Activated naive CD8-positive, alpha-beta T cell treated with anti-CD3 and anti-CD28 coated beads, Interleukin-2, amount 10 ng/mL, durations not matched to agents 7 days and 5 days (primary cell): ENCODE measurements at regions not wholly inside any gene's neighbourhood (a gene's known extent, or its start where the extent isn't known, plus 50 kb on each side); places are given as distances from the start of the nearest gene placed in this dataset.
A peak's percentile ranks its signal among the peaks of the same experiment; 100 is the strongest.
"Not testable (repeated sequence)": the region's sequence is repeated elsewhere in the genome, so short reads cannot be mapped to it uniquely, and the experiment has no call there.

ENCODE experiments used
- ATAC-seq: fragments of 150-1000 bp; cut with Tn5 transposase; one replicate; pipeline ENCODE4 v1.10.0; 2021; ENCODE audit warnings: low read depth, moderate library complexity
- POLR2A ChIA-PET: fragments of 350-600 bp; sonication (Branson Sonifier 250); formaldehyde crosslinking; loops from one replicate; lab custom pipeline; 2021; ENCODE audit warnings: antibody characterized with exemption; lab: Charles Lee
- DNase-seq: peaks from one replicate; pipeline ENCODE4 v3.0.0; 2021
- H3K27ac Mint-ChIP-seq: one replicate; pipeline ENCODE4 v1.8.0; 2022; ENCODE audit warnings: mild to moderate bottlenecking, mixed read lengths
- H3K27me3 Mint-ChIP-seq: one replicate; pipeline ENCODE4 v1.8.0; 2022; ENCODE audit warnings: mild to moderate bottlenecking, moderate library complexity, mixed read lengths
- H3K36me3 Mint-ChIP-seq: one replicate; pipeline ENCODE4 v1.8.0; 2021; ENCODE audit warnings: mild to moderate bottlenecking, mixed read lengths
- H3K4me1 Mint-ChIP-seq: one replicate; pipeline ENCODE4 v1.8.0; 2021; ENCODE audit warnings: mixed read lengths
- H3K4me3 Mint-ChIP-seq: one replicate; pipeline ENCODE4 v1.8.0; 2022; ENCODE audit warnings: mild to moderate bottlenecking, moderate library complexity, mixed read lengths
- H3K9me3 Mint-ChIP-seq: one replicate; pipeline ENCODE4 v1.8.0; 2021; ENCODE audit warnings: mixed read lengths

DNA sequence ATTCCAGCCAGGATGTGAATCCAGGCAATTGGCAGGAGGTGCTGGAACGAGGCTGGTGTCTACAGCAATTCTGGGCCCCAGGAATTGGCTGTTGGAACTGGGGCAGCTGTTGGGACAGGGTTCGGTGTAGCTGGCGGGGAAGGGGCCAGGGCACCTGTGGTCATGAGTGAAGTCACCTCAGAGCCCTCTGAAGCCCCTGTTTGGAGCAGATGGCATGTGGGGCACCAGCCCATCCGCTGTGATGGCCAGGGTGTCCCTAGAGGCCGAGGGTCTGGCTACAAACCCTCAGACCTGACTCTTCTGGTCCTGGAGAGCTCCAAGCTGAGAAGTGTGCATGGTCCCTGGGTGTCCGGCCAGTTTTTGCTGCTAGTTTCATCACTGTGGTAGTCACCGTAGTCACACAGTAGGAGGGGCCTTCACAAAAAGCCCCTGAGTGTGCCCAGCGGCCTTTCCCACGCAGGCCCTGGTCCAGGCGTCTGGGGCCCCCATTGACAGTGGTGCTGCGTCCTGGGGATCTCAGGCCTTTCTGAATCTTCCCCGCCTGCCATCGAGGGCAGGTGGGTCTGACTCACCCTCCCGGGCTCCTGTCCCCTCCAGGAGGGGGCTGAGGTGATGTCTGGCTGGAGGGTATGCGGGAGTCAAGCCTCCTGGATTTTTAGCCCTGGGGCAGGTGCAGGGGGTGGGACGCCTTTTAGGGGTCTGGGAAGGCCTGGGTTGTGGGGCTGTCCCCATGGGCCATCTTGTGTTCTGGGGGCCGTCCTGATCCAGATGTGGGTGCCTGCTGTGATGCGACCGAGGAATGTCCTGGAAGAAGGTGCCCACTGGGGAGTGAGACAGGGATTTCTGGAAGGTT, 368.0 kb downstream of the TMEM121 start:
- peaks cover 1% of the 10 kb centered on the region for H3K9me3 Mint-ChIP-seq
- H3K4me1 Mint-ChIP-seq = peaks cover 6% of the 10 kb centered on the region
- H3K4me3 Mint-ChIP-seq = no peak overlapping the region
- no peak for ATAC-seq
- peak; percentile 19 for DNase-seq
- peaks cover 10% of the 10 kb centered on the region for H3K27me3 Mint-ChIP-seq
- no peaks in the 10 kb centered on the region for H3K36me3 Mint-ChIP-seq
- no peak overlapping the region for H3K27ac Mint-ChIP-seq
- POLR2A ChIA-PET = no interaction called here

DNA sequence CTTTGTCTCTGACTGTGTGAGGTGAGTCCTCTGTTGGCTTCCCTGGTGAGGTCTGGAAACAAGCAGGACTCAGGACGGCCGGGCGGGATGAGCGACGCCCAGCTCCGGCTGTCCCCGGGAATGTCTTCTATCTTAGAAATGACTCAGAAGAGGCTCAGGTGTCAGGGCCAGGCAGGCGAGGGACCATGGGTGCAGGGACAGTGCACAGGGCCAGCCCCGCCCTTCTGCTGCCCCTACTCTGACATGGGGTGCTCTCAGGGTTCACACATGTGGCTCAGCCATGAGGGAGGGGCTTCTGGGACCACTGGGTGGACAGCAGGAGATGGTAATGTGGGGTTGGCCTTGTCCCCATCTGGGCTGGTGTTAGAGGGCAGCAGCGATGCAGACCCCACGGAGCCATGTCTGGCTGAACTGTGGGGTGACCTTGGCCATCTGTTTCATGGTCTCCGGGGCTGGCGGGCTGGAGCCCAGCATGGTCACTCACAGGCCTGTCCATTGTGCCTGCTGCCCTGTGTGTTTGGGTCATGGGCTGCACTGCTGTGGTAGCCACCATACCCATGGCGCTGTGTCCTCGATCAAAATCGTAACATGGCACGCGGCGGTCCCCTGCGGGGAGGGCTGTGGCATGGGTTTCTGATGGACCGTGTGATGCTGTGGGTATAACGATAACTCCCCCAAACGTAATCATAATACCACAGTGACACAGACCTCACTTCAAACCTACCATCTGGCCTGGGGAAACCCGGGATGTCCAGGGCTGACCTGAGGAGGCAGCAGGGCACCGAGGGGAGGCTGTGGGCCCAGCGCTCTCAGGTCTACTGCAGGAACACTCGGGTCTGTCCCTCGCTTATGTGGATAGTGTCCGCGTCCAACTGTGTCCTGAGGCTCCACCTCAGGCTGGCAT, 368.8 kb downstream of the TMEM121 start:
- Mint-ChIP-seq H3K9me3 (peaks cover 1% of the 10 kb centered on the region), H3K27ac (no peak overlapping the region), H3K4me1 (peaks cover 6% of the 10 kb centered on the region), H3K4me3 (no peak overlapping the region), H3K36me3 (no peaks in the 10 kb centered on the region), H3K27me3 (peaks cover 11% of the 10 kb centered on the region)
- DNase-seq = peak; percentile 21
- ATAC-seq = no peak
- POLR2A ChIA-PET = no interaction called here

DNA sequence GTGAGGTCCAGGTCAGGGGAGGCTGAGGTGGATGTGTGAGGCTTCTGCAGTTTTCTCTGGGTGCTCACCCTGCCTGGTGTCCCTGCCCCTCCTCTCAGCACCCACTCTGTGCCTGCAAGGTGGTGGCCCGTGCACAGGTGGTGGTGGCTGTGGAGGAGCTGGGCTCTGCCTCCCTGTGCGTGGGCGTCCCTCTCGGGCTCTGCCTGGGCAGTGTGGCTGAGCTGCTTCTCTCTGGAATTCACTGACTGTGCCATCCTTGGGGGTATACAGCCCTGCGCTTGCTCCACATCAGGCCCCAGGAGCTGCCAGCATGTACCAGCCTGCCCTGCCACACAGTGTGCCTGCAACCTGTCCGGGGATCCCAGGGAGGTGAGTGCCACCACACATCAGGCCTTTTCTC, 369.8 kb downstream of the TMEM121 start:
- peaks cover 15% of the 10 kb centered on the region for H3K27me3 Mint-ChIP-seq
- DNase-seq, ATAC-seq, H3K9me3 Mint-ChIP-seq, POLR2A ChIA-PET, H3K36me3 Mint-ChIP-seq, H3K4me1 Mint-ChIP-seq, H3K4me3 Mint-ChIP-seq, H3K27ac Mint-ChIP-seq: not testable (repeated sequence)

DNA sequence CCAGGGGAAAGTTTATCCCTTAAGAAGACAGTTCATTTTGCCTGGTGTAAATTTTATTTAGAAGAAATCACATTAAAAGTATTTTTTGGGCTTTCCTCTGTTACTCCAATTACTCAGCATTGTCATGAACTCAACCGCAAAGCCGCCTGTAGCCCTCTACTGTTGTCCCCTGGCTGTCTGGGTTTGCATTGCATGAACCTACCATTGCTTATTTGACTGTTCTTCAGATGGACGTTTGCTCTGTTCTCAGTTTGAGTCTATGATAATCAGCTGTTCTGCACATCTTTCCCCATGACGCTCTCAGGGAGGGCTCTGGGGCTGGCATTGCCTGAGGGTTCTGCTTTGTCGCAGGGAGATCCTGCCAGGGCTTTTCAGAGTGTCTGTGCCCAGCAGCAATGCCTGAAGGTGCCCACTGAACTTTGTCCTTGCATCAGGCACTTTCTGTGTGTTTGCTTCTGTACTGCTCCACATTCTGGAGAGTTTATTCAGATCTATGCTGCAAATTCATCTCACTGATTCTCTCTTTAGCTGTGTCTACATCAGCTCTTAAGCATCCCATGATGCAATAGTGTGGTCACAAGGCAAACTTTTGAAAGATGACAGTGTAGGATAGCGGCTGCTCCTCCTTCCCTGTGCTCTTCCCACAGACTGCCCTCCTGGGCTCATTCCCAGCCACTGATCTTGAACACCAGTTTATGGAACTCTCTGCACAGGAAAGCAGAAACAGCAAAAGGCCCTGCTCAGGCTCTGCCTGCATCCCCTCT, 370.8 kb downstream of the TMEM121 start:
- H3K4me1 Mint-ChIP-seq, H3K27ac Mint-ChIP-seq, DNase-seq, ATAC-seq, POLR2A ChIA-PET, H3K9me3 Mint-ChIP-seq, H3K4me3 Mint-ChIP-seq, H3K36me3 Mint-ChIP-seq: not testable (repeated sequence)
- H3K27me3 Mint-ChIP-seq = peaks cover 15% of the 10 kb centered on the region

DNA sequence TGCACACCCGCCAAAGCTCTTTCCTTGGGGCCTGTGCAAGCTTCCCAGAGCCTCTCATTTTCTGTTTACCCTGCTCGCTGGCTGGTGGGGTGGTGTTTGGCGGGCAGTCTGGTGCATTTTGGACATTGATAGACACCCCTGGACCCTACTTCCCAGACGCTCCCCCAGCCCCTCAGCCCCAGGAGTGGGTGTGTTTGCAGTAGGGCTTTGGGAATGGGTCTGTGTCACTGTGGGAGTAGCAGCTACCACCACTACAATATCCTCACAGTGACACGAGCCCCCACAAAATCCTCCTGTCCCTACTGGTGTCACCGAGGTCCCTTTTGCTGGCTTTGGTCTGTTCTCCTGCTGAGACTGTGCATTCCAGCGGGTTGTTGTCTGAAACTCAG, 371.3 kb downstream of the TMEM121 start:
- Mint-ChIP-seq H3K27ac (no peak overlapping the region), H3K4me1 (peaks cover 6% of the 10 kb centered on the region), H3K9me3 (peaks cover 1% of the 10 kb centered on the region), H3K27me3 (peaks cover 15% of the 10 kb centered on the region), H3K36me3 (no peaks in the 10 kb centered on the region), H3K4me3 (no peak overlapping the region)
- no peak for ATAC-seq
- no peak for DNase-seq
- POLR2A ChIA-PET = no interaction called here

DNA sequence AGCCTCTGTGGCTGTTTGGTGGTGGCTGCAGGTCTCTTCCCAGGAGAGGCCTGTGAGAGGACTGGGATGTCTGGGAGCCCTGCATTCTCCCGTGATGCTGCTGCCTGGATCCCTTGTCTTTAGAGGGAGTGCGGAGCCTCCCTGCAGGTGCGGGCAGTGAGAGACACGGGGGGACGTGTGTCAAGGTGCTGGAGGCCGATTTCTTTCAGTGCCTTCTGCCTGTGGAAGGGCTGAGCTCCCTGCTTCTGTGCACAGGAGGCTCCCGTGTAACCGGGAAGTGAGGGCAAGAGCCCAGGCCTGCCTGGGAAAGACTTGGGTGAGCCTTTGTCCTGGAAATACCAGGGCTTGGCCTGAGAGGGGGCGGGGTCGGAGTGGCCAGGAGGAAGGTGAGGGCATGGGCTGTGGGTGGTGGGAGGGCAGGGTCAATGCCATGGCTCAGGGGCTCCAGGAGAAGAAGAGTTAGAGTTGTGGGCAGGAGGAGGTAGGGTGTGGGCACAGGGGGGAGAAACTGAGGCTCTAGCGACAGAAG, 372.2 kb downstream of the TMEM121 start:
- peaks cover 15% of the 10 kb centered on the region for H3K27me3 Mint-ChIP-seq
- no peak overlapping the region for H3K27ac Mint-ChIP-seq
- no peak for DNase-seq

DNA sequence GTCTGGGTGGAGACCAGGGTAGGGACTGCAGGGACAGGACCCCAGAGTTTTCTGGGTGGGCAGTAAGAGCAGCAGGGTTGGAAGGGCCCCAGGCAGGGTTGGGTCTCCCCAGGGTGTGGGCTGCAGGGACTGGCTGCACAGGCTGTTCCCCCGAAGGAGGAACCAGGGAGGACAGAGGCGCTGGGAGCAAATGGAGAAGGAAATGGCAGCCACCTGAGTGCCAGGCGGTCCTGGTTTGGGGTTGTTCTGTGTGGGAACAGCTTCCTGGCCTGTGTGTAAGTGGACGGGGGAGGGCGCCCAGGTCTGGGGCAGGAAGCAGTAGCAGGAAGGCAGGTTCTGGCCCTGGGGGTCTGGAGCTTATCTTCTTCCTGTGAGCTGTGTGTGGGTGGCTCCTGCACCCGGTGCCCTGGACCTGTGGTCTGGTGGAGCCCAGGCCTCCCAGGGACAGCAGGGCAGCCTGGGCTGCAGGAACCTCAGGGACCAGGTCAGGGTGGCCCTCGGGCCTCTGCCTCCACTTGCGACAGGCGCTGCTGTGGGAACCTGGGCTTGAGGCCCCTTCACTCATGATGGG, 372.8 kb downstream of the TMEM121 start:
- Mint-ChIP-seq H3K36me3 (no peaks in the 10 kb centered on the region), H3K4me1 (peaks cover 6% of the 10 kb centered on the region), H3K27me3 (peaks cover 15% of the 10 kb centered on the region), H3K9me3 (peaks cover 1% of the 10 kb centered on the region), H3K27ac (no peak overlapping the region), H3K4me3 (no peak overlapping the region)
- no peak for ATAC-seq
- POLR2A ChIA-PET = no interaction called here
- DNase-seq = no peak

More for the DNA sequence above, 372.2 kb downstream of the TMEM121 start:
- H3K36me3 Mint-ChIP-seq = no peaks in the 10 kb centered on the region
- POLR2A ChIA-PET = no interaction called here
- no peak for ATAC-seq
- peaks cover 1% of the 10 kb centered on the region for H3K9me3 Mint-ChIP-seq
- no peak overlapping the region for H3K4me3 Mint-ChIP-seq
- peaks cover 6% of the 10 kb centered on the region for H3K4me1 Mint-ChIP-seq

DNA sequence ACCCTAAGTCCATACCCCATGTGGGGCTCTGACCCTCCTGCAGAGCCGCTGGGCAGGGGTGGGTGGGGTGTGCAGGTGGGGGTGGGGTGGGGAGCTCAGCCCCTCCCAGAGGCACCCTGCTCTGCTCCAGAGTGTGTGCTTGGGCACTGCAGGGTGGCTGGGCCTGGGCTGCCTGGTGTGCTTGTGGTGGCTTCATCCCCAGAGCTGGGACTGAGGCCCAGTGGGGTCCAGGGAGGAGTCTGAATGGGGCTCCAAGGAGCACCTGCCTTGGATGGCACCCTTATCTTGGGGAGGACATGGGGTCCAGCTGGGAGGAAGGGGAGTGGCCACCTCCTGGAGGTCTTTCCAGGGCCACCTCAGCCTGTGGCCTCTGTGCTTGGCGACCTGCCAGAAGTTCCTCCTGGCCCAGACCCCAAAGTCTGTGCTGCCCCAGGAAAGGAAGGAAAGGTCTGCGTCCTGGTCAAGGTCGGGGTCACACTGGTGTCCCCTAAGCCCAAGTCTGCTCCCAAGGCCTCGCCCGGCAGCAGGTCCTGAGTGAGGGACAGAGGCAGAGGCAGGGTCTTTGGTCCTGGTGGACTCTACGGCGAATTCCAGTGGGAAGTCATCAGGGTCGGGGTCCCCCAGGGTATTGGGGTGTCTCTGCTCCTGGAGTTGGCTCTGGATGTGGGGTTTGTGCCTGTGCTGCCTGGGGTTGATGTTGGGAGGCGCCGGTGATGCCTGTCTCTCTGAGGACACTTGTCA, 373.4 kb downstream of the TMEM121 start:
- Mint-ChIP-seq H3K27ac (no peak overlapping the region), H3K36me3 (no peaks in the 10 kb centered on the region), H3K4me1 (peaks cover 6% of the 10 kb centered on the region), H3K4me3 (no peak overlapping the region), H3K9me3 (peaks cover 1% of the 10 kb centered on the region), H3K27me3 (peaks cover 15% of the 10 kb centered on the region)
- no peak for ATAC-seq
- POLR2A ChIA-PET = no interaction called here
- no peak for DNase-seq

DNA sequence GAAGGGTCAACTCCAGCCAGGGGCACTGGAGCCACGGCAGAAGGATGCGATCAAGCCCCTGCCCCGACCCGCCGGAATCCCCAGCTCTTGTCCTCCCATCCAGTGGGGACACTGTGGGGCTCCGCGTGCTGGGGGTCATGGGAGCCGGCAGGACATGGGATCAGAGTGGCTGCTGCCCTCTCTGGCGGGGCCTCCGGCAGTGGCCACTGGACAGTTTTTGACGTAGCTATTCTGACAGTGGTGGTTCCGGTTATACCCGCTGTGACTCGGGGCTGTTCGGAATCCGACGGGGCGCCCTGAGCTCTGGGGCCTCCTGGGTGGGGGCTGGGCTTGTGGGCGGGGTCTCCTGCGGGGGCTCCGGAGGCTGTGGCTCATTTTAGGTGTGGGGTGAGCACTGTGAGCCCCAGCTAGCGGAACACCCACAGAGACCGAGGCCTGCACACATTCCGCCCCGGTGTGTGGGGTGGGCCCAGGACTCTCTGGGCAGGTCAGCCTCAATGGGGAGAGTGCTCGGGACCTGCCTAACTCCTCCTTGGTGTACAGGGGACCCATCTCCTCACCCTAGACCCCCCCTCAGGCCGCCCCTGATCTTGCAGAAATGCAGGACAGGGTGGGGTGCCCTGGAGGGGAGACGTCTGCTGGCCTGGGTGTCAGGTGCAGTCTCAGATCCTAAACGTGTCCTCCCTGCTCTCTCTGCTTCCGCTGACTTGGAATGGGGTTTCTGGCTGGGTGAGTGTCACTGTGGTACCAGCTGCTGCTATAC, 374.2 kb downstream of the TMEM121 start:
- peaks cover 1% of the 10 kb centered on the region for H3K9me3 Mint-ChIP-seq
- H3K36me3 Mint-ChIP-seq = no peaks in the 10 kb centered on the region
- POLR2A ChIA-PET = no interaction called here
- H3K27ac Mint-ChIP-seq = no peak overlapping the region
- DNase-seq = no peak
- H3K27me3 Mint-ChIP-seq = peaks cover 15% of the 10 kb centered on the region
- H3K4me1 Mint-ChIP-seq = peaks cover 6% of the 10 kb centered on the region
- ATAC-seq = no peak
- no peak overlapping the region for H3K4me3 Mint-ChIP-seq

DNA sequence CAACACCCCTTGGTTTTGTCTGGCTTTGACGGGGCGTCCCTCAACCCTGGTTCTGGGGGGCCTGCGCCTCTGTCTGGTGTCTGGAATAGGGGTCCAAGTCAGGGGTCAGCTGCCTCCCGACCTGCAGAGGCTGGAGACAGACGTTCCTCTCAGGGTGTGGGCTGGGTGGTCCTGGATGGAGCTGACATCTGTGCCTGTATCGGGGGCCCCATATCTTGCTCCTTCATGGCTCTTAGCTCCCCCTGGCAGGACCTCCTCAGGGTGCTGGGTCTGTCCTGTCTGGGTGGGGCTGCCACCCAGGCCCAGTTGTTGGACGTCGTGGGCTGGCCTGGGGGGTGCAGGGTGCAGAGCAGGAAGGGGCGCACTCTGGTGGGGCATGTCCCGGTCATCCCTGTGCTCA, 374.8 kb downstream of the TMEM121 start:
- peaks cover 15% of the 10 kb centered on the region for H3K27me3 Mint-ChIP-seq
- H3K36me3 Mint-ChIP-seq = no peaks in the 10 kb centered on the region
- DNase-seq (no peak), ATAC-seq (no peak)
- peaks cover 1% of the 10 kb centered on the region for H3K9me3 Mint-ChIP-seq
- H3K27ac Mint-ChIP-seq = no peak overlapping the region
- H3K4me1 Mint-ChIP-seq = peaks cover 6% of the 10 kb centered on the region
- POLR2A ChIA-PET = no interaction called here
- H3K4me3 Mint-ChIP-seq = no peak overlapping the region

DNA sequence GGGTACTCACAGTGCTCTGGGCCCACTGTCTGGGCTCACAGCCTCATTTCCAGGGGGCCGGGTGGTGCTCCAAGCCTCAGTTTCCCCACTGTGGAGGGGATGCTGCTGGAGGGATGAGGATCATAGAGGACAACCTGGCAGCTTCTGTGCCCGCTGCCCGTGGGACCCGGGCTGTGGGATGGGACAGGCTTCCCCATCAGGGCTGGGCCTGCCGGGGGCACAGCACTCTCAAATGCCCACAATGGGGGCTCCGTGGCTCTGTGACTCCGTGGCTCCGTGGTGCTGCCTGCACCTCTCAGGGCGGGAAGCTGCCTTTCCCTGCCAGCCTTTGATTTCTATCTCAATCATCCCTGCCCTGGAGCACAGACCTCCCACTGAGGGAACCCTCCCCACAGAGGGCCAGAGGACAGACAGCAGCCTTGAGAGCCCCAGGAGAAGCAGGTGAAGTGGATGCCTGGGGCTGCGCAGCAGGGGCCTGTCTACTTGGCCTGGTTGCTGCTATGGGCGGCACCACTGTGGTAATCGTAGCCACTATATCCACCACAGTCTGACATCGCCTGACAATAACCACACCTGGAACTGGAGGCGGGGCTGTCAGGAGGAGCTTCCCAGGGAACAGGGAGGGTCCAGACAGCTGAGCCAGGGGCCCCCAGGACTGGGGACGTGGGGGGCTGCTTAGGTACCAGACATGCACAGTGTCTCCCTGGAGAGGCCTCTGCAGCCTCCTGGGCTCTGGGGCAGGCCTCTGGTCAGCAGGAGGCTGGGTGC, 375.9 kb downstream of the TMEM121 start:
- Mint-ChIP-seq H3K27ac (no peak overlapping the region), H3K27me3 (peaks cover 18% of the 10 kb centered on the region), H3K9me3 (peaks cover 1% of the 10 kb centered on the region), H3K4me1 (peaks cover 2% of the 10 kb centered on the region), H3K36me3 (no peaks in the 10 kb centered on the region), H3K4me3 (no peak overlapping the region)
- POLR2A ChIA-PET = no interaction called here
- ATAC-seq = no peak
- DNase-seq = no peak
